Body of pancreas (tissue), 4 donors: ENCODE measurements at regions not wholly inside any gene's neighbourhood (a gene's known extent, or its start where the extent isn't known, plus 50 kb on each side); places are given as distances from the start of the nearest gene placed in this dataset.

Source experiments
- ATAC-seq: fragments of 150-250 bp; one replicate; pipeline ENCODE4 v1.9.1; 2016
- DNase-seq, 4 donors: peaks; one replicate each; pipeline ENCODE4 v3.0.0-alpha.2; 2019
- H3K27ac ChIP-seq, 4 donors: fragments of 200-600 bp; sonication (generic); 1 replicate in 3 of 4; 2 replicates in 1 of 4; pipeline versions ENCODE4 v1.5.1 to v1.6.1; 2016 to 2019; ENCODE audit warnings: mild to moderate bottlenecking in 1 of 4, mixed read lengths in 1 of 4, moderate library complexity in 1 of 4
- H3K27me3 ChIP-seq, 2 donors: fragments of 200-600 bp; sonication (generic); one replicate each; pipeline ENCODE4 v1.6.0; 2016; ENCODE audit warnings: mild to moderate bottlenecking in 1 of 2
- H3K36me3 ChIP-seq, 2 donors: fragments of 200-600 bp; sonication (generic); replicated peaks in 1 of 2; 2 replicates each; pipeline ENCODE4 v1.5.1; 2016; ENCODE audit warnings: low read depth in 2 of 2; ENCODE audit not compliant: insufficient read depth in 1 of 2
- H3K4me1 ChIP-seq: fragments of 200-600 bp; sonication (generic); one replicate; pipeline ENCODE4 v1.6.0; 2016
- H3K4me3 ChIP-seq, 2 donors: fragments of 200-600 bp; sonication (generic); 1 replicate in 1 of 2; 2 replicates in 1 of 2; pipeline ENCODE4 v1.5.1; 2016 to 2019
- H3K9me3 ChIP-seq, 3 donors: fragments of 200-600 bp; sonication (generic); 1 replicate in 2 of 3; 2 replicates in 1 of 3; pipeline ENCODE4 v1.5.1; 2016
- CTCF ChIP-seq, 7 experiments: fragments of 450-650 bp in 4 of 7; fragments of 200-600 bp in 3 of 7; sonication (generic) in 3 of 7; IDR thresholded peaks; one replicate each; pipeline ENCODE4 v1.5.1; 2016 to 2019; ENCODE audit warnings: antibody characterized with exemption in 7 of 7
- POLR2A ChIP-seq, 3 donors: fragments of 450-650 bp; IDR thresholded peaks; one replicate each; pipeline ENCODE4 v1.6.1; 2016; ENCODE audit warnings: antibody characterized with exemption in 3 of 3, mild to moderate bottlenecking in 2 of 3
- WGBS, 2 donors: methylation state at CpG; one replicate each; pipeline ENCODE4 v1.1.5; 2017; 5-methylcytosine and 5-hydroxymethylcytosine counted together
- intact Hi-C: fragments of 100-400 bp; cut with DNase I; formaldehyde crosslinking; loops from one replicate; pipeline ENCODE4 v1.15.1; 2023

- Histone ChIP-seq H3K36me3 (no peaks in the 10 kb centered on the region), H3K9me3 (no peaks in the 10 kb centered on the region), H3K4me3 (no peak overlapping the region), H3K4me1 (no peaks in the 10 kb centered on the region), H3K27me3 (no peaks in the 10 kb centered on the region), H3K27ac (no peak overlapping the region)
- no peak for ATAC-seq
- intact Hi-C loops, result no loop called here
- TF ChIP-seq CTCF (IDR thresholded peaks at IDR 0.05) (no peak), POLR2A (IDR thresholded peaks at IDR 0.05) (no peak)
- DNase-seq, result no peak
- 77 to 81% methylated on average over 9 of the region's 9 CpGs for WGBS, 2 donors
Observed at GRCh38 chr2:22756276-22757043, 628.5 kb upstream of the KLHL29 start.

GRCh38 chr2:22769497-22769896 lies 615.5 kb upstream of the KLHL29 start:
- no peaks in the 10 kb centered on the region for H3K27me3 ChIP-seq
- no peak overlapping the region for H3K4me3 ChIP-seq
- TF ChIP-seq CTCF (IDR thresholded peaks at IDR 0.05), result no peak
- no peak for TF ChIP-seq POLR2A (IDR thresholded peaks at IDR 0.05)
- ATAC-seq (no peak), DNase-seq (no peak)
- intact Hi-C loops, result no loop called here
- H3K36me3 ChIP-seq, result no peaks in the 10 kb centered on the region
- WGBS, 2 donors, result 37 to 39% methylated on average over 3 of the region's 3 CpGs
- no peak overlapping the region for H3K27ac ChIP-seq
- no peaks in the 10 kb centered on the region for H3K9me3 ChIP-seq
- H3K4me1 ChIP-seq, result no peaks in the 10 kb centered on the region

GRCh38 chr2:22784566-22784965 lies 600.4 kb upstream of the KLHL29 start:
- H3K4me1 ChIP-seq, result no peaks in the 10 kb centered on the region
- ATAC-seq (no peak), DNase-seq (no peak)
- H3K27ac ChIP-seq, result no peak overlapping the region
- H3K9me3 ChIP-seq, result no peaks in the 10 kb centered on the region
- TF ChIP-seq POLR2A (IDR thresholded peaks at IDR 0.05) (no peak), CTCF (IDR thresholded peaks at IDR 0.05) (no peak)
- 73 to 84% methylated on average over 5 of the region's 5 CpGs for WGBS, 2 donors
- no peaks in the 10 kb centered on the region for H3K36me3 ChIP-seq
- intact Hi-C loops, result no loop called here
- no peaks in the 10 kb centered on the region for H3K27me3 ChIP-seq
- H3K4me3 ChIP-seq, result no peak overlapping the region

GRCh38 chr2:22786817-22787216 lies 598.2 kb upstream of the KLHL29 start:
- no peak overlapping the region for H3K4me3 ChIP-seq
- H3K36me3 ChIP-seq, result no peaks in the 10 kb centered on the region
- no peaks in the 10 kb centered on the region for H3K27me3 ChIP-seq
- WGBS, 2 donors, result 56 to 72% methylated on average over 2 of the region's 2 CpGs
- no peaks in the 10 kb centered on the region for H3K9me3 ChIP-seq
- no peak for ATAC-seq
- TF ChIP-seq CTCF (IDR thresholded peaks at IDR 0.05) (no peak), POLR2A (IDR thresholded peaks at IDR 0.05) (no peak)
- DNase-seq, result no peak
- intact Hi-C loops, result no loop called here
- H3K27ac ChIP-seq, result no peak overlapping the region
- no peaks in the 10 kb centered on the region for H3K4me1 ChIP-seq

- DNase-seq (no peak), ATAC-seq (no peak)
- Histone ChIP-seq H3K9me3 (no peaks in the 10 kb centered on the region), H3K4me3 (no peak overlapping the region), H3K27ac (no peak overlapping the region), H3K36me3 (no peaks in the 10 kb centered on the region), H3K27me3 (no peaks in the 10 kb centered on the region), H3K4me1 (no peaks in the 10 kb centered on the region)
- intact Hi-C loops, result no loop called here
- TF ChIP-seq CTCF (IDR thresholded peaks at IDR 0.05) (no peak), POLR2A (IDR thresholded peaks at IDR 0.05) (no peak)
- 56 to 58% methylated on average over 1 of the region's 1 CpG for WGBS, 2 donors
Observed at GRCh38 chr2:22787745-22788144, 597.2 kb upstream of the KLHL29 start.
